NB4 (cell line): ENCODE measurements at regions not wholly inside any gene's neighbourhood (a gene's known extent, or its start where the extent isn't known, plus 50 kb on each side); places are given as distances from the start of the nearest gene placed in this dataset.

ENCODE experiments used
- CTCF ChIP-seq: IDR thresholded peaks from one replicate; pipeline ENCODE4 v1.5.1; 2012; ENCODE audit warnings: low read depth, low read length
- MYC ChIP-seq: IDR thresholded peaks from 2 replicates; pipeline ENCODE4 v1.6.1; 2011; ENCODE audit warnings: low read depth, low read length
- POLR2A ChIP-seq: IDR thresholded peaks from 2 replicates; pipeline ENCODE4 v1.6.1; 2011; ENCODE audit warnings: mild to moderate bottlenecking; ENCODE audit not compliant: insufficient read length; ENCODE audit errors: extremely low read depth

DNA sequence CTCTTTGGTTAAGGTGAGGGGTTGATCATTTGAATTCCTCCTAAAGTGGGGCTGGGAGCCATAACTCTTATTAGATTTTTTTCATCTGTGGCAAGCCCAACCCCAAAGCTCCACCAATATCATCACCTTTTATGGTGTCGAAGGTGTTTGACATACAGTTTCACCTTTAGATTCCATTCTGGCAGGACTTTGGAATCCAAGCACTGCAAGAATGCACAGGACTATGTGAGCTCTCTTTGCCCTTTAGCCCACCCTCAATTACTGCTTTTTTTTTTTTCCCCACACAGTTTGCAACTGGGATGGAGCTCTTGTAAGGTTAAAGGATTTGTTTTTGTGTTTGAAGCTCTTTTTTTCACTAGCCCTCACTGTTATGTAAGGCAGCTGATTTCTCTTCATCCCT lies 154.0 kb upstream of the KCNJ16 start:
- TF ChIP-seq CTCF (no peak), POLR2A (no peak), MYC (no peak)
